ENCODE measurements at regions not wholly inside any gene's neighbourhood (a gene's known extent, or its start where the extent isn't known, plus 50 kb on each side); places are given as distances from the start of the nearest gene placed in this dataset.

GRCh38 chr15:95887666-95888390 lies 442.7 kb upstream of the NR2F2 start:
- intact Hi-C loops (cut with micrococcal nuclease; ENCODE audit: unreplicated experiment) (no loop called here), in situ Hi-C loops (cut with HindIII; ENCODE audit: extremely low pct_ligation_motif_present, low pct_unique_long_range_greater_than_20kb) (no loop called here)
- Histone ChIP-seq H3K79me2 (ENCODE audit: insufficient read depth, low read length) (no peaks in the 10 kb centered on the region), H3K27me3 (ENCODE audit: control insufficient read depth in 1 of 2, insufficient read depth in 2 of 2, low read length in 2 of 2) (no peaks in the 10 kb centered on the region), H3K4me2 (ENCODE audit: low read depth, low read length) (no peak overlapping the region), H3K9ac (ENCODE audit: insufficient read depth, low read depth, low read length) (no peak overlapping the region), H2AFZ (ENCODE audit: low read length) (no peak overlapping the region), H3K4me1 (ENCODE audit: insufficient read depth, low read length) (no peaks in the 10 kb centered on the region), H4K20me1 (ENCODE audit: insufficient read depth, low read length) (no peaks in the 10 kb centered on the region), H3K9me3 (ENCODE audit: low read length) (no peaks in the 10 kb centered on the region), H3K27ac (ENCODE audit: extremely low read length, insufficient read depth, low read length) (no peak overlapping the region), H3K4me3 (replicated peaks in 1 of 3; ENCODE audit: insufficient read depth in 1 of 3, low read depth in 2 of 3, low read length in 3 of 3) (no peak overlapping the region), H3K36me3 (replicated peaks in 1 of 2; ENCODE audit: control insufficient read depth in 1 of 2, insufficient read depth in 2 of 2, low read length in 2 of 2) (no peaks in the 10 kb centered on the region)
- ATAC-seq (no peak), DNase-seq (ENCODE audit: low spot score) (no peak), FAIRE-seq (no peak)
- TF ChIP-seq SPEN (CRISPR knock-in tag; IDR thresholded peaks at IDR 0.05; ENCODE audit: low read depth), result no peak
- ChIA-PET CTCF (ENCODE audit: low intra/inter-chr PET ratio, low total read pairs) (no interaction called here), POLR2A (no interaction called here)
- 28% methylated on average over 7 of the region's 7 CpGs for WGBS (ENCODE audit: low lambda C conversion rate)
- BruUV-seq (replicated peaks), result no TSS peak

- 0% methylated on average over 1 of the region's 1 CpG for WGBS (ENCODE audit: low lambda C conversion rate)
Observed at GRCh38 chr15:95888762-95889161, 441.7 kb upstream of the NR2F2 start.

More at GRCh38 chr15:95888762-95889161, 441.7 kb upstream of the NR2F2 start:
- Histone ChIP-seq H4K20me1 (ENCODE audit: insufficient read depth, low read length) (no peaks in the 10 kb centered on the region), H3K27me3 (ENCODE audit: control insufficient read depth in 1 of 2, insufficient read depth in 2 of 2, low read length in 2 of 2) (no peaks in the 10 kb centered on the region), H3K79me2 (ENCODE audit: insufficient read depth, low read length) (no peaks in the 10 kb centered on the region), H3K9ac (ENCODE audit: insufficient read depth, low read depth, low read length) (no peak overlapping the region), H3K27ac (ENCODE audit: extremely low read length, insufficient read depth, low read length) (no peak overlapping the region), H2AFZ (ENCODE audit: low read length) (no peak overlapping the region), H3K4me3 (replicated peaks in 1 of 3; ENCODE audit: insufficient read depth in 1 of 3, low read depth in 2 of 3, low read length in 3 of 3) (no peak overlapping the region), H3K36me3 (replicated peaks in 1 of 2; ENCODE audit: control insufficient read depth in 1 of 2, insufficient read depth in 2 of 2, low read length in 2 of 2) (no peaks in the 10 kb centered on the region), H3K4me2 (ENCODE audit: low read depth, low read length) (no peak overlapping the region), H3K4me1 (ENCODE audit: insufficient read depth, low read length) (no peaks in the 10 kb centered on the region), H3K9me3 (ENCODE audit: low read length) (no peaks in the 10 kb centered on the region)
- in situ Hi-C loops (cut with HindIII; ENCODE audit: extremely low pct_ligation_motif_present, low pct_unique_long_range_greater_than_20kb) (no loop called here), intact Hi-C loops (cut with micrococcal nuclease; ENCODE audit: unreplicated experiment) (no loop called here)
- TF ChIP-seq CBX5 (CRISPR knock-in tag; IDR thresholded peaks at IDR 0.05; ENCODE audit: borderline replicate concordance), result no peak
- TF ChIP-seq ZSCAN31 (CRISPR knock-in tag; IDR thresholded peaks at IDR 0.05; ENCODE audit: low read depth), result no peak
- no peak for TF ChIP-seq GLI4 (CRISPR knock-in tag; IDR thresholded peaks at IDR 0.05; ENCODE audit: borderline replicate concordance)
- no peak for TF ChIP-seq GATAD2A (CRISPR knock-in tag; IDR thresholded peaks at IDR 0.05)
- TF ChIP-seq ZNF572 (CRISPR knock-in tag; IDR thresholded peaks at IDR 0.05), result no peak
- no peak for TF ChIP-seq AKAP8 (CRISPR knock-in tag; IDR thresholded peaks at IDR 0.05)
- no peak for TF ChIP-seq ZNF30 (CRISPR knock-in tag; IDR thresholded peaks at IDR 0.05)
- no peak for TF ChIP-seq ASH2L (IDR thresholded peaks at IDR 0.05; ENCODE audit: insufficient read length, low read depth, low read length)
- POLR2A ChIA-PET, result no interaction called here
- no peak for ATAC-seq
- no peak for DNase-seq (ENCODE audit: low spot score)
- CTCF ChIA-PET (ENCODE audit: low intra/inter-chr PET ratio, low total read pairs), result no interaction called here
- no TSS peak for BruUV-seq (replicated peaks)
- no peak for FAIRE-seq
